ENCODE measurements at regions not wholly inside any gene's neighbourhood (a gene's known extent, or its start where the extent isn't known, plus 50 kb on each side); places are given as distances from the start of the nearest gene placed in this dataset.

GRCh38 chr16:86395477-86395876 is 114.8 kb upstream of the FOXF1 start:
- TF ChIP-seq CTCF (conservative IDR thresholded peaks at IDR 0.05) (no peak), ZFX (IDR thresholded peaks at IDR 0.05) (no peak)

Measured in C4-2B (cell line).